ENCODE measurements at regions not wholly inside any gene's neighbourhood (a gene's known extent, or its start where the extent isn't known, plus 50 kb on each side); places are given as distances from the start of the nearest gene placed in this dataset.

DNA sequence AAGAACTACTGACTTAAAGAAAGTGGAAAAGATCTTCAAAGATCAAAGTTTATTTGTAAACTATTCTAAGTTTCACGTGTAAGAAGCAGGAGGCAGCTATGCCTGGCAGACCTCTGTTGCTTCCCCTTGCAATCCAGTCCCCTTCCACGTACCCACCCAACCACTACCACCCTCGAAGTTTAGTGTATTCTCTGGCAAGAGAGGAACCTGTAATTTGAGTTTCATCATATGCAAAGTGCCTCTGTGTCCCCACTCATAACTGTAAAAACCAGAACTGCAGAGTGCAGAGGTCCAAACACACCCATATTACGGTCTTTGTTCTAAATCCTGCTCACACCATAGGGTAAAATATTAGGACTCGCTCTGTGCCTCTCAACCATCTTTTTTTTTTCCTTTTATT lies 75.8 kb upstream of the FRY start:
- H3K4me3 ChIP-seq (ENCODE audit: low read length), result no peak overlapping the region
- TF ChIP-seq, protein P1, sequence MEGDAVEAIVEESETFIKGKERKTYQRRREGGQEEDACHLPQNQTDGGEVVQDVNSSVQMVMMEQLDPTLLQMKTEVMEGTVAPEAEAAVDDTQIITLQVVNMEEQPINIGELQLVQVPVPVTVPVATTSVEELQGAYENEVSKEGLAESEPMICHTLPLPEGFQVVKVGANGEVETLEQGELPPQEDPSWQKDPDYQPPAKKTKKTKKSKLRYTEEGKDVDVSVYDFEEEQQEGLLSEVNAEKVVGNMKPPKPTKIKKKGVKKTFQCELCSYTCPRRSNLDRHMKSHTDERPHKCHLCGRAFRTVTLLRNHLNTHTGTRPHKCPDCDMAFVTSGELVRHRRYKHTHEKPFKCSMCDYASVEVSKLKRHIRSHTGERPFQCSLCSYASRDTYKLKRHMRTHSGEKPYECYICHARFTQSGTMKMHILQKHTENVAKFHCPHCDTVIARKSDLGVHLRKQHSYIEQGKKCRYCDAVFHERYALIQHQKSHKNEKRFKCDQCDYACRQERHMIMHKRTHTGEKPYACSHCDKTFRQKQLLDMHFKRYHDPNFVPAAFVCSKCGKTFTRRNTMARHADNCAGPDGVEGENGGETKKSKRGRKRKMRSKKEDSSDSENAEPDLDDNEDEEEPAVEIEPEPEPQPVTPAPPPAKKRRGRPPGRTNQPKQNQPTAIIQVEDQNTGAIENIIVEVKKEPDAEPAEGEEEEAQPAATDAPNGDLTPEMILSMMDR (conservative IDR thresholded peaks at IDR 0.05; ENCODE audit: low read depth, low read length), result no peak
- no peak for DNase-seq (ENCODE audit: low read depth)

DNA sequence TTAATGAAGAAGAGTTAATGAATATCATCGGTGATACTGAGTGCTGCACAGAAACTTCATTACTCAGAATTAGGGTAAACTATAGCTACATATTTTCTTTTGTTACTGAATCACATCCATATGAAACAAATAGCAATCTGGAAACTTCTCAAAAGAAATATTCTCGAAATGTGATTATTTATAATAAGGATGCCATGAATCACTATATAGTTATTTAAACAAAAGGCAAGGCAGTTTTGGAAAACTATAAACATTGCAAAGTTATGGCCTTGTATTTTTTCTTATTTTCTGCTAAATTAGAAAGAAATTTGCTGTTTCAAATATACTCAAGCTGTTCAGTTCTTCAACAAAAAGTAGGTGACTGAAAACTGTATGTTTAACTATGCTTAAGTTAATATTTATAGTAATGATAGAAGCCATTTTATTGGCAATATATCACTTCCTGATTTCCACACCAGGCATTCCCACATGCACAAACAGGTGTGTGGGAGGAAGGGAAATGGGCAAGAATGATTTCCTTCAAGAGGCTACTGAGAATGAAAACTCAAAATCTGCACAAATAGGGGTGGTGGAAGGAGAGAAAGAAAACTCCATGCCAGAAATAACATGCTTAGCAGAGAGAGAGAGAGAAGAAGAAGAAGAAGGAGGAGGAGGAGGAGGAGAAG lies 74.5 kb upstream of the FRY start:
- no peak overlapping the region for H3K4me3 ChIP-seq (ENCODE audit: low read length)
- TF ChIP-seq, protein P1 (conservative IDR thresholded peaks at IDR 0.05; ENCODE audit: low read depth, low read length), result no peak
- DNase-seq (ENCODE audit: low read depth), result no peak

DNA sequence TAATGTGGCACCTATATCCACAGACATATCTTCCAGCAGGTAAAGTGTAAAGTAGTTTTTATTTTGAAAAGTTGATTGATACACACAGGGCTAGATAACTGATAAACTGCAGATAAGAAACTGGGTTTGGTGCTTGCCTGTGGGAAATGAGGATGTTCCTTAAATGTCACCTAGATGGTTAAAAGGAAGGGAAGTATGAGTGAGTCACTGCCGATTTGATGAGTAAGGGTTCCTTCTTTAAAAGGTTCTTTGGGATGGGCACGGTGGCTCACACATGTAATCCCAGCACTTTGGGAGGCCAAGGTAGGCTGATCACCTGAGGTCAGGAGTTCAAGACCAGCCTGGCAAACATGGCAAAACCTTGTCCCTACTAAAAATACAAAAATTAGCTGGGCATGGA lies 73.8 kb upstream of the FRY start:
- TF ChIP-seq, protein P1 (conservative IDR thresholded peaks at IDR 0.05; ENCODE audit: low read depth, low read length), result no peak
- no peak for DNase-seq (ENCODE audit: low read depth)
- H3K4me3 ChIP-seq (ENCODE audit: low read length), result no peak overlapping the region

DNA sequence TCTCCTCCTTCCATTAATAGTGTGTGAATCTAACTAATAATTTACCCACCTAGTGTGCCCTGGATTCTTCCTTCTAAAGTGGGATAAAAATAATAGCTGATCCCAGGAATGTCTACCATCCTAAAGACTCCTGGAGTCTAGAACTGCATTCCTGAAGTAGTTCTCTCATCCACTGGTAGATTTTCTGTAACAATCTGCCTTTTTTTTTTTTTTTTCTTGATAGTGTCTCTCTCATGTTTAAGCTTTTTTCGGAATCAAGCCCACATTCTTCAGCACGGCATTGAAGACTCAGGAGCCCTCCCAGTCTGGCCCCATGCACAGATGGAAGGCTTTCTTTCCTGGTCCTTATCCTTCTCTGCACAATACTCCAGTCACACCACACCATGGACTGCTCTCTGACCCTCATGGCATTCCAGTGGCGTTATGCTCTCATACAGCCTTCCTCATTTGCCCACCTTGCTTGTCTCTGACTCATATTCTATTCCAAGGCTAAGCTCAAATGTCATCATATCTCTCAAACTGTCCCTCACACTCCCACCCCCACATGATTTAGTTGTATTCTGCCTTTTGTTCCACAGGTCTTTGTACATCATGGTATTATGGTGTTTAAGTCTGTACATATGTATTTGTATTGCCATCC lies 68.7 kb upstream of the FRY start:
- TF ChIP-seq, protein P1 (conservative IDR thresholded peaks at IDR 0.05; ENCODE audit: low read depth, low read length), result no peak
- no peak for DNase-seq (ENCODE audit: low read depth)
- no peak overlapping the region for H3K4me3 ChIP-seq (ENCODE audit: low read length)

DNA sequence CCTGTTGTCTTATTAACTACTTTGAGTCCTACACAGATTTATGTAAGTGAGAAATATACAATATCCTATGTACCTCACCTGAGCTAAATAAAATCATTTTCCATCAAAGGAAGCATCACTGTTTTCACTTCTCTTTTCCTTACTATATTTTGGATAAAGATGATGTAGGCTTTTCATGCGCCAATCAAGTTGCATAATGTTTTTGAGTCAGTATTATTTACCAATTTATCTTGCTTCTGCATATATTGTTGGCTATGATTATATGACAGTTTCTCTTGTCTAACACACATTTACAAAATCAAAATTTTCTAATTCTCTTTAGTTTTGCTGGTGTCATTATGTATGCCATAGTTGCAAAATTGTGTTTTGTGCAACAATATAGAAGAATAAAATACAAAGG lies 67.9 kb upstream of the FRY start:
- no peak for DNase-seq (ENCODE audit: low read depth)
- TF ChIP-seq, protein P1 (conservative IDR thresholded peaks at IDR 0.05; ENCODE audit: low read depth, low read length), result no peak
- H3K4me3 ChIP-seq (ENCODE audit: low read length), result no peak overlapping the region

DNA sequence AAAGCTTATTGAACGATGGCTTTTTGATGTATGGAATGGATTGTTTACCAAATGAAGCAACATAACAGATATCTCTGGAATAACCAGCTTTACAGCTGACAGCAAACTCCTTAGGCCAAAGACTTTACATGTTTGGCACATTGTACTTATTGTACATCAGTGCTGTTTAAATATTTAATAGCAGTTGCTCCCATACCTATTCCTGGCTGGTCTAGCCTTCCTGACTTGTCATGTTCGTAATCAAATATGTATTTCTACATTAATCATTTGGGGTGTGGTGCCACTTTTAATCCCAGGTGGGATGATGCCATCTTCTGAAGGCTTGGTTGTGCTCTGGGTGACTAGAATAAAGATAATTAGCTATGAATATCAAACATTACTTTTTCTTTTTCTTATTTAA lies 67.4 kb upstream of the FRY start:
- no peak for DNase-seq (ENCODE audit: low read depth)
- TF ChIP-seq, protein P1 (conservative IDR thresholded peaks at IDR 0.05; ENCODE audit: low read depth, low read length), result no peak
- no peak overlapping the region for H3K4me3 ChIP-seq (ENCODE audit: low read length)
